Smooth muscle cell (in vitro differentiated cells): ENCODE measurements at regions not wholly inside any gene's neighbourhood (a gene's known extent, or its start where the extent isn't known, plus 50 kb on each side); places are given as distances from the start of the nearest gene placed in this dataset.
A peak's percentile ranks its signal among the peaks of the same experiment; 100 is the strongest.

Source experiments
- DNase-seq: peaks from one replicate; lab custom pipeline; 2025; ENCODE audit not compliant: unreplicated experiment; lab: John Stamatoyannopoulos, UW
- H2AFZ ChIP-seq: fragments of 200-600 bp; sonication (generic); 2 replicates; pipeline ENCODE4 v1.6.0; 2016; ENCODE audit warnings: antibody characterized with exemption, low read depth, mild to moderate bottlenecking
- H3F3A ChIP-seq: fragments of 200-600 bp; sonication (generic); 2 replicates; pipeline ENCODE4 v1.6.0; 2017; ENCODE audit warnings: antibody characterized with exemption, low read depth
- H3K27ac ChIP-seq: fragments of 200-600 bp; sonication (generic); 2 replicates; pipeline ENCODE4 v1.5.1; 2016; ENCODE audit warnings: low read depth, mild to moderate bottlenecking
- H3K27me3 ChIP-seq: fragments of 200-600 bp; sonication (generic); 2 replicates; pipeline ENCODE4 v1.6.1; 2016; ENCODE audit warnings: low read depth, mild to moderate bottlenecking
- H3K36me3 ChIP-seq: fragments of 200-600 bp; sonication (generic); 2 replicates; pipeline ENCODE4 v1.5.1; 2016; ENCODE audit warnings: low read depth
- H3K4me1 ChIP-seq: fragments of 200-600 bp; sonication (generic); 2 replicates; pipeline ENCODE4 v1.5.1; 2016; ENCODE audit warnings: low read depth
- H3K4me2 ChIP-seq: fragments of 200-600 bp; sonication (generic); 2 replicates; pipeline ENCODE4 v1.6.0; 2016; ENCODE audit warnings: mild to moderate bottlenecking
- H3K4me3 ChIP-seq: fragments of 200-600 bp; sonication (generic); 2 replicates; pipeline ENCODE4 v1.5.1; 2016; ENCODE audit warnings: mild to moderate bottlenecking
- H3K79me2 ChIP-seq: fragments of 200-600 bp; sonication (generic); 2 replicates; pipeline ENCODE4 v1.6.0; 2016; ENCODE audit warnings: low read depth, mild to moderate bottlenecking
- H3K9ac ChIP-seq: fragments of 200-600 bp; sonication (generic); 2 replicates; pipeline ENCODE4 v1.6.0; 2016; ENCODE audit warnings: low read depth
- H3K9me3 ChIP-seq: fragments of 200-600 bp; sonication (generic); replicated peaks from 2 replicates; pipeline ENCODE4 v1.5.1; 2016; ENCODE audit warnings: low read depth
- H4K20me1 ChIP-seq: fragments of 200-600 bp; sonication (generic); 2 replicates; pipeline ENCODE4 v1.6.0; 2016; ENCODE audit warnings: low read depth
- CTCF ChIP-seq: fragments of 200-600 bp; sonication (generic); IDR thresholded peaks from 2 replicates; pipeline ENCODE4 v1.5.1; 2017; ENCODE audit warnings: borderline replicate concordance, mild to moderate bottlenecking, antibody characterized with exemption; ENCODE audit not compliant: insufficient read depth, poor library complexity, severe bottlenecking
- WGBS: methylation state at CpG from one replicate; pipeline ENCODE4 v1.1.7; 2016; ENCODE audit warnings: low lambda C conversion rate; 5-methylcytosine and 5-hydroxymethylcytosine counted together

DNA sequence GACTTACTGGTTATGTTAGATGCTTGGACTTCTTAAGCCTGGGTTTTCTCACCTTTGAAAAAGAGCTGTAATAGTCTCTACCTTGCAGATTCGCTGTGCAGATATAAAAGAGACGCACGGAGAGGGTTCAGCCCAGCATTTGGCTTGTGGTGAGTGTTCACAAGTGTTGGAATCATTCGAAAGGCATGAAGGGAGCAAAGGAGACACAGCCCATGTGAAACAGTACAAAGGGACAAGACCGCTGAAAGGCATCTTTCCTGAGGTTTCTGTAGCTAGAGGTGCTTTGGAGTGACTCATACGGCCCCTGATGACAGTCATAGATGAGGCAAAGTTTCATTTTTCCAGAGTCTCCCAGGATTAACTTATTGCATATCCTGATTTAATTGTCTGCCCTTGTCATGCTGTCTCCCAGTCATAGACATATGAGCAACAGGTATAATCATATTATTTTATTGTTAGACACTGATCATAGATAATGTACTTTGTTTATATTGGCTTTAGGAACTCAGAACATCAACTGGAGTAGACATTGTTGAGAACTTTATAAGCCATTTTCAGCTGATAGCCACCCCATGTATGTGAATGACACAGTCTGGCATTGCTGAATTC lies 171.1 kb downstream of the ADRA2A start:
- no peaks in the 10 kb centered on the region for H3K4me1 ChIP-seq
- no peak overlapping the region for H3K4me3 ChIP-seq
- H3K9ac ChIP-seq, result no peak overlapping the region
- no peaks in the 10 kb centered on the region for H3K27me3 ChIP-seq
- no peaks in the 10 kb centered on the region for H4K20me1 ChIP-seq
- H3K9me3 ChIP-seq, result no peaks in the 10 kb centered on the region
- no peaks in the 10 kb centered on the region for H3K79me2 ChIP-seq
- no peaks in the 10 kb centered on the region for H3F3A ChIP-seq
- no peak overlapping the region for H2AFZ ChIP-seq
- TF ChIP-seq CTCF, result no peak
- 67% methylated on average over 6 of the region's 6 CpGs for WGBS
- no peak overlapping the region for H3K4me2 ChIP-seq
- H3K36me3 ChIP-seq, result no peaks in the 10 kb centered on the region
- peak overlapping the region; percentile 45 for H3K27ac ChIP-seq
- DNase-seq, result no peak

DNA sequence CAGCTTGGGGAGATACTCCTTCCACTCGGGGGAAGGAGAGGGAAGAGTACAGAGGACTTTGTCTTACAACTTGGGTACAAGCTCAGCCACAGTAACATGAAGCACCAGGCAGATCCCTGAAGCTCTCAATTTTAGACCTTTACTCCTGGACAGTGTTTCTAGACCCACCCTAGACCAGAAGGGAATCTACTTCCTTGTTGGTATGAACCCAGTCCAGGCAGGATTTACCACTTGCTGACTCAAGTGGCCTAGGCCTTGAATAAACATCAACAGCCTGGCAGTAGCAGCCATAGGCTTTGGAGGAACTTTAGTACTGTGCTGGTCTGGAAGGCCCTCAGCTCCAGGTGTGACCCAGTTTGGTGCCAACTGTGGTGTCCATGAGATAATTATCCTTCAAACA lies 173.1 kb downstream of the ADRA2A start:
- no peak overlapping the region for H2AFZ ChIP-seq
- no peak overlapping the region for H3K9ac ChIP-seq
- no peak overlapping the region for H3K4me3 ChIP-seq
- DNase-seq, result no peak
- H3K9me3 ChIP-seq, result no peaks in the 10 kb centered on the region
- H3K27me3 ChIP-seq, result no peaks in the 10 kb centered on the region
- H3F3A ChIP-seq, result no peaks in the 10 kb centered on the region
- no peak overlapping the region for H3K4me2 ChIP-seq
- H3K4me1 ChIP-seq, result no peaks in the 10 kb centered on the region
- no peaks in the 10 kb centered on the region for H4K20me1 ChIP-seq
- no peaks in the 10 kb centered on the region for H3K36me3 ChIP-seq
- no peaks in the 10 kb centered on the region for H3K79me2 ChIP-seq
- no peak overlapping the region for H3K27ac ChIP-seq
- 93% methylated on average over 1 of the region's 1 CpG for WGBS
- no peak for TF ChIP-seq CTCF

- H2AFZ ChIP-seq, result no peak overlapping the region
- no peak overlapping the region for H3K9ac ChIP-seq
- no peaks in the 10 kb centered on the region for H3K4me1 ChIP-seq
- no peaks in the 10 kb centered on the region for H3K79me2 ChIP-seq
- H3K27ac ChIP-seq, result no peak overlapping the region
- TF ChIP-seq CTCF, result no peak
- H3F3A ChIP-seq, result no peaks in the 10 kb centered on the region
- H3K4me3 ChIP-seq, result no peak overlapping the region
- 38% methylated on average over 2 of the region's 2 CpGs for WGBS
- no peak for DNase-seq
- no peak overlapping the region for H3K4me2 ChIP-seq
- no peaks in the 10 kb centered on the region for H3K27me3 ChIP-seq
- H4K20me1 ChIP-seq, result no peaks in the 10 kb centered on the region
- no peaks in the 10 kb centered on the region for H3K9me3 ChIP-seq
- no peaks in the 10 kb centered on the region for H3K36me3 ChIP-seq
Measured at GRCh38 chr10:111261081-111261615, 184.3 kb downstream of the ADRA2A start.

GRCh38 chr10:111265341-111265740 lies 188.5 kb downstream of the ADRA2A start:
- H3K4me3 ChIP-seq, result no peak overlapping the region
- DNase-seq, result no peak
- no peak overlapping the region for H2AFZ ChIP-seq
- H3K9me3 ChIP-seq, result no peaks in the 10 kb centered on the region
- no peak overlapping the region for H3K9ac ChIP-seq
- H4K20me1 ChIP-seq, result no peaks in the 10 kb centered on the region
- no peaks in the 10 kb centered on the region for H3K36me3 ChIP-seq
- no peak for TF ChIP-seq CTCF
- no peak overlapping the region for H3K27ac ChIP-seq
- no peaks in the 10 kb centered on the region for H3F3A ChIP-seq
- no peaks in the 10 kb centered on the region for H3K4me1 ChIP-seq
- no peaks in the 10 kb centered on the region for H3K27me3 ChIP-seq
- 93% methylated on average over 1 of the region's 1 CpG for WGBS
- H3K79me2 ChIP-seq, result no peaks in the 10 kb centered on the region
- no peak overlapping the region for H3K4me2 ChIP-seq
